PFSK-1 (cell line): ENCODE measurements at regions not wholly inside any gene's neighbourhood (a gene's known extent, or its start where the extent isn't known, plus 50 kb on each side); places are given as distances from the start of the nearest gene placed in this dataset.

Experiments used
- FOXP2 ChIP-seq: optimal IDR thresholded peaks from 2 replicates; pipeline ENCODE3; 2011; ENCODE audit warnings: borderline replicate concordance, control low read depth, inconsistent platforms; ENCODE audit not compliant: insufficient read depth; ENCODE audit errors: extremely low read length, extremely low read depth
- POLR2AphosphoS5 ChIP-seq: IDR thresholded peaks from 2 replicates; pipeline ENCODE4 v1.6.1; 2012; ENCODE audit warnings: low read depth, mild to moderate bottlenecking, control low read depth, low read length, moderate library complexity
- SIN3A ChIP-seq: IDR thresholded peaks from 2 replicates; pipeline ENCODE4 v1.6.1; 2012; ENCODE audit warnings: mild to moderate bottlenecking, low read length, moderate library complexity, borderline replicate concordance; ENCODE audit not compliant: insufficient read depth
- TAF1 ChIP-seq: IDR thresholded peaks from 2 replicates; pipeline ENCODE4 v1.6.1; 2012; ENCODE audit warnings: low read length, control low read depth, borderline replicate concordance; ENCODE audit not compliant: insufficient read depth
- TF ChIP-seq, protein P1 (sequence below), 2 experiments: IDR thresholded peaks; 2 replicates each; pipeline versions ENCODE4 v1.6.1 to v1.8.0; 2011 to 2012; ENCODE audit warnings: low read depth in 2 of 2, low read length in 2 of 2, control low read depth in 1 of 2, inconsistent platforms in 1 of 2, mild to moderate bottlenecking in 1 of 2, moderate library complexity in 1 of 2; ENCODE audit not compliant: insufficient read depth in 1 of 2

DNA sequence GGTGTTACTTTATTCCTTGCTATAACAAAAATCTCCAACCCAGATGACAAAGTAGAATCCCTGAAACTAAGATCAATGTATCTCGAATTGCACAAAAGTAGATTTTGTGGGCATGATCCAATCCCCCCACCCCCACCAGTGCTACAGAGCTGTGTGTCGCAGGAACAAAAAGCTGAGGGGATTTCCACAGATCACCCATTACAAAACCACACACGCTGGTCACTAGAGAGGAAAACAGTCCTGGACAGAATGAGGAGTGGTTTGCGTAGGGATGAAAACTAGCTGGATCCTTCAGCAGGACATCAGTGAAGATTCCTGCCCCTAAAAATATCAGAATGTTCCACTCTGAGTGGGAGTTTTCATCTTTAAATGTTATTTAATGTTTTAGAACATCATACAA, 165.3 kb upstream of the STK17B start:
- TF ChIP-seq POLR2AphosphoS5: no peak
- TF ChIP-seq TAF1: no peak
- TF ChIP-seq, protein P1, sequence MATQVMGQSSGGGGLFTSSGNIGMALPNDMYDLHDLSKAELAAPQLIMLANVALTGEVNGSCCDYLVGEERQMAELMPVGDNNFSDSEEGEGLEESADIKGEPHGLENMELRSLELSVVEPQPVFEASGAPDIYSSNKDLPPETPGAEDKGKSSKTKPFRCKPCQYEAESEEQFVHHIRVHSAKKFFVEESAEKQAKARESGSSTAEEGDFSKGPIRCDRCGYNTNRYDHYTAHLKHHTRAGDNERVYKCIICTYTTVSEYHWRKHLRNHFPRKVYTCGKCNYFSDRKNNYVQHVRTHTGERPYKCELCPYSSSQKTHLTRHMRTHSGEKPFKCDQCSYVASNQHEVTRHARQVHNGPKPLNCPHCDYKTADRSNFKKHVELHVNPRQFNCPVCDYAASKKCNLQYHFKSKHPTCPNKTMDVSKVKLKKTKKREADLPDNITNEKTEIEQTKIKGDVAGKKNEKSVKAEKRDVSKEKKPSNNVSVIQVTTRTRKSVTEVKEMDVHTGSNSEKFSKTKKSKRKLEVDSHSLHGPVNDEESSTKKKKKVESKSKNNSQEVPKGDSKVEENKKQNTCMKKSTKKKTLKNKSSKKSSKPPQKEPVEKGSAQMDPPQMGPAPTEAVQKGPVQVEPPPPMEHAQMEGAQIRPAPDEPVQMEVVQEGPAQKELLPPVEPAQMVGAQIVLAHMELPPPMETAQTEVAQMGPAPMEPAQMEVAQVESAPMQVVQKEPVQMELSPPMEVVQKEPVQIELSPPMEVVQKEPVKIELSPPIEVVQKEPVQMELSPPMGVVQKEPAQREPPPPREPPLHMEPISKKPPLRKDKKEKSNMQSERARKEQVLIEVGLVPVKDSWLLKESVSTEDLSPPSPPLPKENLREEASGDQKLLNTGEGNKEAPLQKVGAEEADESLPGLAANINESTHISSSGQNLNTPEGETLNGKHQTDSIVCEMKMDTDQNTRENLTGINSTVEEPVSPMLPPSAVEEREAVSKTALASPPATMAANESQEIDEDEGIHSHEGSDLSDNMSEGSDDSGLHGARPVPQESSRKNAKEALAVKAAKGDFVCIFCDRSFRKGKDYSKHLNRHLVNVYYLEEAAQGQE (IDR thresholded peaks at IDR 0.05; ENCODE audit: insufficient read depth in 1 of 2, low read depth in 2 of 2, low read length in 2 of 2): no peak
- no peak for TF ChIP-seq SIN3A
- TF ChIP-seq FOXP2: no peak

- TF ChIP-seq SIN3A (no peak), POLR2AphosphoS5 (no peak), FOXP2 (no peak), TAF1 (no peak)
- TF ChIP-seq, protein P1 (IDR thresholded peaks at IDR 0.05; ENCODE audit: insufficient read depth in 1 of 2, low read depth in 2 of 2, low read length in 2 of 2): no peak
Measured at GRCh38 chr2:196337208-196337953, 166.0 kb upstream of the STK17B start.

GRCh38 chr2:196338440-196338839, 167.1 kb upstream of the STK17B start:
- TF ChIP-seq, protein P1 (IDR thresholded peaks at IDR 0.05; ENCODE audit: insufficient read depth in 1 of 2, low read depth in 2 of 2, low read length in 2 of 2): no peak
- TF ChIP-seq POLR2AphosphoS5 (no peak), TAF1 (no peak)

GRCh38 chr2:196341277-196341841, 170.0 kb upstream of the STK17B start:
- TF ChIP-seq SIN3A (no peak), TAF1 (no peak), FOXP2 (no peak), POLR2AphosphoS5 (no peak)
- TF ChIP-seq, protein P1 (IDR thresholded peaks at IDR 0.05; ENCODE audit: insufficient read depth in 1 of 2, low read depth in 2 of 2, low read length in 2 of 2): no peak

DNA sequence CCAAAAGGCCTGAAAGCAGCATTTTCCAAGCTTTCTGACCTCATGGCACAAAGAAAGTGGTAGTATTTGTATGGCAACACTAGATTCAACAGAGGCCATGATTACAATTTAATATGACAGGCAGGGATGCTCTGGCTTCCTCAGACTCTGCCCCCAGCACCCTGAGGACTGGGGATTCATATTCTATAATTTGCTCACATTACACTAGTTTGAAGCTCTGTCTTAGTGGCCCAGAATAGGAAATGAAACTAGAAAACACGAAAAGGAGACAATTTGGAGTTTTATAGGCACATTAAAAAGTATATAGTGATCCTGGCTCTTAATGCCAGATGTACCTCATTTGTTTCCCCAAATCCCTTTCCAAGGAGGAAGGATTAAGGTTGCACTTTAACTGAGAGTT, 173.0 kb upstream of the STK17B start:
- TF ChIP-seq, protein P1 (IDR thresholded peaks at IDR 0.05; ENCODE audit: insufficient read depth in 1 of 2, low read depth in 2 of 2, low read length in 2 of 2): no peak
- no peak for TF ChIP-seq POLR2AphosphoS5
- TF ChIP-seq SIN3A: no peak
- TF ChIP-seq TAF1: no peak
- no peak for TF ChIP-seq FOXP2
